H1 (cell line): ENCODE measurements at regions not wholly inside any gene's neighbourhood (a gene's known extent, or its start where the extent isn't known, plus 50 kb on each side); places are given as distances from the start of the nearest gene placed in this dataset.

ENCODE experiments used
- CTCF ChIA-PET: fragments of 300-600 bp; sonication (Branson Sonifier 250); formaldehyde crosslinking; loops from one replicate; lab custom pipeline; 2021; ENCODE audit not compliant: partially characterized antibody; lab: Charles Lee
- POLR2A ChIA-PET: fragments of 300-600 bp; sonication (Branson Sonifier 250); formaldehyde crosslinking; loops from one replicate; lab custom pipeline; 2021; ENCODE audit warnings: inconsistent platforms; ENCODE audit not compliant: partially characterized antibody; lab: Charles Lee
- DNase-seq, 2 experiments: peaks; one replicate each; pipeline versions ENCODE4 v3.0.0 to v3.0.0-alpha.2; 2010 to 2022; ENCODE audit warnings: low spot score in 2 of 2, low read depth in 1 of 2, mixed read lengths in 1 of 2
- FAIRE-seq: peaks from 2 replicates; lab custom pipeline; 2011; peaks lifted over from hg19 to GRCh38; lab: Jason Lieb, UNC
- H2AFZ ChIP-seq: 2 replicates; pipeline ENCODE4 v1.8.1; 2012; ENCODE audit warnings: low read length, inconsistent platforms
- H2AK5ac ChIP-seq: 2 replicates; pipeline ENCODE4 v1.6.1; 2013; ENCODE audit warnings: low read depth, low read length
- H2BK120ac ChIP-seq: replicated peaks from 2 replicates; pipeline ENCODE3; 2013; ENCODE audit warnings: low read depth, low read length, inconsistent platforms
- H2BK12ac ChIP-seq: 2 replicates; pipeline ENCODE4 v1.6.1; 2013; ENCODE audit warnings: low read depth, low read length
- H2BK15ac ChIP-seq: 2 replicates; pipeline ENCODE4 v1.6.1; 2013; ENCODE audit warnings: low read length
- H2BK20ac ChIP-seq: 2 replicates; pipeline ENCODE4 v1.6.1; 2013; ENCODE audit warnings: low read length
- H2BK5ac ChIP-seq: 2 replicates; pipeline ENCODE4 v1.6.1; 2013; ENCODE audit warnings: low read depth, low read length
- H3K14ac ChIP-seq: 2 replicates; pipeline ENCODE4 v1.6.1; 2013; ENCODE audit warnings: inconsistent platforms; ENCODE audit not compliant: insufficient read length
- H3K18ac ChIP-seq: 2 replicates; pipeline ENCODE4 v1.6.1; 2013; ENCODE audit warnings: low read length; ENCODE audit errors: extremely low read depth
- H3K23ac ChIP-seq: 2 replicates; pipeline ENCODE4 v1.6.1; 2013; ENCODE audit warnings: inconsistent platforms; ENCODE audit not compliant: insufficient read length
- H3K23me2 ChIP-seq: 2 replicates; pipeline ENCODE4 v1.6.1; 2013; ENCODE audit warnings: low read depth, low read length
- H3K27ac ChIP-seq: 2 replicates; pipeline ENCODE4 v1.6.1; 2011; ENCODE audit warnings: low read depth, low read length, inconsistent platforms
- H3K27me3 ChIP-seq, 4 experiments: replicated peaks in 1 of 4; 1 replicate in 1 of 4; 2 replicates in 3 of 4; pipeline versions ENCODE4 v1.6.1 to v1.8.1; 2011 to 2013; ENCODE audit warnings: low read length in 3 of 4, mild to moderate bottlenecking in 3 of 4, inconsistent platforms in 2 of 4, mixed read lengths in 2 of 4, moderate library complexity in 1 of 4; ENCODE audit not compliant: control insufficient read depth in 3 of 4, insufficient read depth in 3 of 4; ENCODE audit errors: extremely low read depth in 1 of 4
- H3K36me3 ChIP-seq, 4 experiments: 2 replicates each; pipeline versions ENCODE4 v1.6.1 to v1.8.1; 2011 to 2013; ENCODE audit warnings: mild to moderate bottlenecking in 4 of 4, low read length in 3 of 4, moderate library complexity in 2 of 4, control low read depth in 1 of 4, inconsistent platforms in 1 of 4; ENCODE audit not compliant: insufficient read depth in 4 of 4, control insufficient read depth in 2 of 4
- H3K4ac ChIP-seq: replicated peaks from 2 replicates; pipeline ENCODE3; 2013; ENCODE audit warnings: low read length, low read depth, mixed read lengths, inconsistent platforms; ENCODE audit not compliant: insufficient read length
- H3K4me1 ChIP-seq, 4 experiments: replicated peaks in 1 of 4; 1 replicate in 1 of 4; 2 replicates in 3 of 4; pipeline versions ENCODE4 v1.6.1 to v1.8.1; 2011 to 2013; ENCODE audit warnings: low read length in 3 of 4, inconsistent platforms in 2 of 4, mixed read lengths in 1 of 4; ENCODE audit not compliant: insufficient read depth in 4 of 4, control insufficient read depth in 3 of 4
- H3K4me2 ChIP-seq, 2 experiments: 2 replicates each; pipeline versions ENCODE4 v1.6.1 to v1.8.1; 2011 to 2013; ENCODE audit warnings: low read depth in 2 of 2, low read length in 2 of 2, control low read depth in 1 of 2, inconsistent platforms in 1 of 2, mild to moderate bottlenecking in 1 of 2; ENCODE audit not compliant: insufficient read depth in 1 of 2
- H3K4me3 ChIP-seq, 4 experiments: fragments of 200-600, 300-600 bp in 1 of 4; sonication (generic), shearing (Covaris generic), sonication (Bioruptor Twin) in 1 of 4; 2 replicates each; pipeline versions ENCODE4 v1.5.1 to v1.8.1; 2011 to 2016; ENCODE audit warnings: low read length in 4 of 4, low read depth in 3 of 4, control low read depth in 2 of 4, inconsistent platforms in 2 of 4, mild to moderate bottlenecking in 2 of 4, mixed read lengths in 1 of 4, moderate library complexity in 1 of 4; ENCODE audit not compliant: insufficient read depth in 2 of 4; ENCODE audit errors: extremely low read depth in 1 of 4
- H3K56ac ChIP-seq: replicated peaks from 2 replicates; pipeline ENCODE3; 2013; ENCODE audit warnings: low read depth, mild to moderate bottlenecking, mixed read lengths, low read length, inconsistent platforms; ENCODE audit not compliant: insufficient read length
- H3K79me1 ChIP-seq: 2 replicates; pipeline ENCODE4 v1.6.1; 2013; ENCODE audit warnings: low read depth, low read length, control low read depth
- H3K79me2 ChIP-seq, 2 experiments: 2 replicates each; pipeline versions ENCODE4 v1.6.1 to v1.8.1; 2012 to 2013; ENCODE audit warnings: low read length in 2 of 2, mild to moderate bottlenecking in 2 of 2, inconsistent platforms in 1 of 2; ENCODE audit not compliant: insufficient read depth in 2 of 2, control insufficient read depth in 1 of 2
- H3K9ac ChIP-seq, 4 experiments: replicated peaks in 1 of 4; 1 replicate in 1 of 4; 2 replicates in 3 of 4; pipeline versions ENCODE4 v1.6.1 to v1.8.1; 2011 to 2013; ENCODE audit warnings: low read depth in 3 of 4, low read length in 3 of 4, control low read depth in 2 of 4, mild to moderate bottlenecking in 2 of 4, moderate library complexity in 2 of 4, inconsistent platforms in 1 of 4; ENCODE audit errors: extremely low read depth in 1 of 4
- H3K9me3 ChIP-seq, 2 experiments: 2 replicates each; pipeline versions ENCODE4 v1.6.1 to v1.8.1; 2012 to 2013; ENCODE audit warnings: mild to moderate bottlenecking in 2 of 2, moderate library complexity in 2 of 2, control low read depth in 1 of 2, inconsistent platforms in 1 of 2, low read depth in 1 of 2, low read length in 1 of 2, mixed read lengths in 1 of 2; ENCODE audit not compliant: insufficient read depth in 2 of 2
- H4K20me1 ChIP-seq, 2 experiments: replicated peaks in 1 of 2; 2 replicates each; pipeline versions ENCODE3 to v1.8.1; 2011 to 2013; ENCODE audit warnings: inconsistent platforms in 2 of 2, low read length in 2 of 2, mild to moderate bottlenecking in 1 of 2; ENCODE audit not compliant: insufficient read depth in 2 of 2, control insufficient read depth in 1 of 2
- H4K5ac ChIP-seq: 2 replicates; pipeline ENCODE4 v1.6.1; 2013; ENCODE audit warnings: low read length, low read depth, mixed read lengths, inconsistent platforms; ENCODE audit not compliant: insufficient read length
- H4K8ac ChIP-seq: 2 replicates; pipeline ENCODE4 v1.8.0; 2013; ENCODE audit warnings: mild to moderate bottlenecking, moderate library complexity, low read length, inconsistent platforms; ENCODE audit not compliant: insufficient read depth; ENCODE audit errors: extremely low read depth
- H4K91ac ChIP-seq: replicated peaks from 2 replicates; pipeline ENCODE3; 2013; ENCODE audit warnings: low read length, mixed read lengths, inconsistent platforms; ENCODE audit not compliant: insufficient read length
- ASH2L ChIP-seq: fragments of 200-600, 300-600 bp; sonication (generic); IDR thresholded peaks from one replicate; pipeline ENCODE4 v1.7.1; 2017; ENCODE audit warnings: low read length
- CBX8 ChIP-seq: fragments of 300-800, 300-1000 bp; sonication (generic); IDR thresholded peaks from 2 replicates; pipeline ENCODE4 v1.7.1; 2016; ENCODE audit warnings: low read depth, low read length, borderline replicate concordance
- CHD2 ChIP-seq: IDR thresholded peaks from 2 replicates; pipeline ENCODE4 v1.6.1; 2012; ENCODE audit warnings: low read length, improper control_type of control experiment
- FOSL1 ChIP-seq: IDR thresholded peaks from 2 replicates; pipeline ENCODE4 v1.6.1; 2011; ENCODE audit warnings: mild to moderate bottlenecking, low read depth, low read length, moderate library complexity; ENCODE audit not compliant: insufficient read depth
- GTF2F1 ChIP-seq: IDR thresholded peaks from 2 replicates; pipeline ENCODE4 v1.6.1; 2012; ENCODE audit warnings: low read depth, low read length, improper control_type of control experiment, borderline replicate concordance
- JUN ChIP-seq: IDR thresholded peaks from 2 replicates; pipeline ENCODE4 v1.6.1; 2011; ENCODE audit warnings: low read depth, mild to moderate bottlenecking, improper control_type of control experiment, low read length
- JUND ChIP-seq: IDR thresholded peaks from 2 replicates; pipeline ENCODE4 v1.6.1; 2011; ENCODE audit warnings: mild to moderate bottlenecking, improper control_type of control experiment, low read length
- KDM1A ChIP-seq: fragments of 200-600, 300-600 bp; sonication (generic); IDR thresholded peaks from 2 replicates; pipeline ENCODE4 v1.7.1; 2016; ENCODE audit warnings: mild to moderate bottlenecking, low read length, borderline replicate concordance
- POU5F1 ChIP-seq: IDR thresholded peaks from 2 replicates; pipeline ENCODE4 v1.6.1; 2011; ENCODE audit warnings: low read depth, mild to moderate bottlenecking, low read length, moderate library complexity
- RFX5 ChIP-seq: IDR thresholded peaks from 2 replicates; pipeline ENCODE4 v1.6.1; 2011; ENCODE audit warnings: low read depth, low read length, improper control_type of control experiment, borderline replicate concordance
- SAP30 ChIP-seq: fragments of 300-600 bp; sonication (generic); IDR thresholded peaks from 2 replicates; pipeline ENCODE4 v1.7.1; 2012; ENCODE audit warnings: low read length, moderate library complexity, mild to moderate bottlenecking, inconsistent platforms; ENCODE audit not compliant: insufficient read depth, insufficient replicate concordance
- SP4 ChIP-seq: IDR thresholded peaks from 2 replicates; pipeline ENCODE4 v1.6.1; 2012; ENCODE audit warnings: low read length, inconsistent platforms
- TAF1 ChIP-seq: IDR thresholded peaks from 2 replicates; pipeline ENCODE4 v1.6.1; 2011; ENCODE audit warnings: mild to moderate bottlenecking, low read depth, low read length
- TEAD4 ChIP-seq: IDR thresholded peaks from 2 replicates; pipeline ENCODE4 v1.6.1; 2012; ENCODE audit warnings: low read depth, low read length, inconsistent platforms, mixed read lengths
- YY1 ChIP-seq: IDR thresholded peaks from 2 replicates; pipeline ENCODE4 v1.6.1; 2011; ENCODE audit warnings: low read depth, mild to moderate bottlenecking, low read length
- WGBS, 2 experiments: shearing (Covaris generic) in 1 of 2; methylation state at CpG; one replicate each; pipeline versions ENCODE4 v1.1.6 to v1.1.7; 2013 to 2015; ENCODE audit warnings: low lambda C conversion rate in 2 of 2, mixed read lengths in 2 of 2, inconsistent platforms in 1 of 2, low coverage in 1 of 2, missing lambda C conversion rate in 1 of 2; ENCODE audit not compliant: insufficient replicate concordance in 2 of 2, insufficient coverage in 1 of 2, insufficient read length in 1 of 2; ENCODE audit errors: extremely low coverage in 1 of 2, missing lambda C conversion rate in 1 of 2; 5-methylcytosine and 5-hydroxymethylcytosine counted together
- TF ChIP-seq, protein P1 (sequence below): IDR thresholded peaks from 2 replicates; pipeline ENCODE4 v1.6.1; 2012; ENCODE audit warnings: inconsistent platforms

GRCh38 chr2:145569108-145569507 is 1049.2 kb upstream of the ZEB2 start:
- H4K91ac ChIP-seq: no peak overlapping the region
- no peak overlapping the region for H2AK5ac ChIP-seq
- H3K27me3 ChIP-seq: no peaks in the 10 kb centered on the region
- H3K27ac ChIP-seq: no peak overlapping the region
- no peak overlapping the region for H3K18ac ChIP-seq
- H3K56ac ChIP-seq: no peak overlapping the region
- no peak overlapping the region for H2BK5ac ChIP-seq
- no peak overlapping the region for H2BK15ac ChIP-seq
- H3K14ac ChIP-seq: no peak overlapping the region
- no peaks in the 10 kb centered on the region for H3K9me3 ChIP-seq
- ChIA-PET CTCF (no interaction called here), POLR2A (no interaction called here)
- no peak for DNase-seq
- no peaks in the 10 kb centered on the region for H3K4me1 ChIP-seq
- H4K20me1 ChIP-seq: no peaks in the 10 kb centered on the region
- H3K4me2 ChIP-seq: no peak overlapping the region
- H2BK20ac ChIP-seq: no peak overlapping the region
- no peaks in the 10 kb centered on the region for H3K79me2 ChIP-seq
- H4K5ac ChIP-seq: no peak overlapping the region
- FAIRE-seq: no peak
- no peak overlapping the region for H3K9ac ChIP-seq
- H3K4ac ChIP-seq: no peak overlapping the region
- no peak overlapping the region for H2BK120ac ChIP-seq
- no peaks in the 10 kb centered on the region for H3K36me3 ChIP-seq
- no peak overlapping the region for H3K4me3 ChIP-seq
- H3K23ac ChIP-seq: no peak overlapping the region
- 93% methylated on average over 2 of the region's 2 CpGs; no CpG with 5 or more reads in 1 of the 2 experiments for WGBS, 2 experiments
- no peak overlapping the region for H2AFZ ChIP-seq
- no peaks in the 10 kb centered on the region for H3K79me1 ChIP-seq
- no peak overlapping the region for H2BK12ac ChIP-seq
- no peaks in the 10 kb centered on the region for H3K23me2 ChIP-seq
- H4K8ac ChIP-seq: no peak overlapping the region
- TF ChIP-seq JUN (no peak), CBX8 (no peak), GTF2F1 (no peak), FOSL1 (no peak), POU5F1 (no peak), TAF1 (no peak), SAP30 (no peak), TEAD4 (no peak), RFX5 (no peak), ASH2L (no peak), CHD2 (no peak), SP4 (no peak), YY1 (no peak), KDM1A (no peak), JUND (no peak)
- TF ChIP-seq, protein P1, sequence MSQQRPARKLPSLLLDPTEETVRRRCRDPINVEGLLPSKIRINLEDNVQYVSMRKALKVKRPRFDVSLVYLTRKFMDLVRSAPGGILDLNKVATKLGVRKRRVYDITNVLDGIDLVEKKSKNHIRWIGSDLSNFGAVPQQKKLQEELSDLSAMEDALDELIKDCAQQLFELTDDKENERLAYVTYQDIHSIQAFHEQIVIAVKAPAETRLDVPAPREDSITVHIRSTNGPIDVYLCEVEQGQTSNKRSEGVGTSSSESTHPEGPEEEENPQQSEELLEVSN: no peak
